Activated effector memory CD4-positive, alpha-beta T cell treated with anti-CD3 and anti-CD28 coated beads, Interleukin-2, amount 50 U/mL, for 16 hours (primary cell): ENCODE measurements at regions not wholly inside any gene's neighbourhood (a gene's known extent, or its start where the extent isn't known, plus 50 kb on each side); places are given as distances from the start of the nearest gene placed in this dataset.
"Not testable (repeated sequence)": the region's sequence is repeated elsewhere in the genome, so short reads cannot be mapped to it uniquely, and the experiment has no call there.

Source experiments
- DNase-seq: peaks from one replicate; pipeline ENCODE4 v3.0.0-alpha.2; 2020

- no peak for DNase-seq
Measured at GRCh38 chr7:85392326-85392725, 205.5 kb upstream of the SEMA3D start.

GRCh38 chr7:85386460-85386859, 199.6 kb upstream of the SEMA3D start:
- DNase-seq, result no peak

- DNase-seq, result no peak
Measured at GRCh38 chr7:85384392-85384791, 197.5 kb upstream of the SEMA3D start.

GRCh38 chr7:85381212-85381611, 194.4 kb upstream of the SEMA3D start:
- no peak for DNase-seq

- DNase-seq, result no peak
Measured at GRCh38 chr7:85376589-85376988, 189.7 kb upstream of the SEMA3D start.

GRCh38 chr7:85356916-85357315, 170.1 kb upstream of the SEMA3D start:
- no peak for DNase-seq

- no peak for DNase-seq
Measured at GRCh38 chr7:85343484-85343883, 156.6 kb upstream of the SEMA3D start.

GRCh38 chr7:85342781-85343180, 155.9 kb upstream of the SEMA3D start:
- DNase-seq, result no peak

- DNase-seq, result no peak
Measured at GRCh38 chr7:85341973-85342372, 155.1 kb upstream of the SEMA3D start.

- no peak for DNase-seq
Measured at GRCh38 chr7:85341121-85341520, 154.3 kb upstream of the SEMA3D start.

GRCh38 chr7:85336086-85336485, 149.2 kb upstream of the SEMA3D start:
- no peak for DNase-seq

GRCh38 chr7:85335113-85335512, 148.3 kb upstream of the SEMA3D start:
- not testable (repeated sequence) for DNase-seq

GRCh38 chr7:85328456-85328998, 141.7 kb upstream of the SEMA3D start:
- DNase-seq, result no peak

- DNase-seq, result no peak
Measured at GRCh38 chr7:85324145-85324799, 137.4 kb upstream of the SEMA3D start.

GRCh38 chr7:85322252-85322651, 135.4 kb upstream of the SEMA3D start:
- DNase-seq, result no peak

GRCh38 chr7:85320699-85321476, 134.0 kb upstream of the SEMA3D start:
- no peak for DNase-seq

GRCh38 chr7:85316489-85316888, 129.6 kb upstream of the SEMA3D start:
- DNase-seq, result no peak

GRCh38 chr7:85310301-85310700, 123.4 kb upstream of the SEMA3D start:
- DNase-seq, result no peak

- DNase-seq, result no peak
Measured at GRCh38 chr7:85306115-85306514, 119.3 kb upstream of the SEMA3D start.

GRCh38 chr7:85294176-85294575, 107.3 kb upstream of the SEMA3D start:
- DNase-seq, result no peak

- DNase-seq, result no peak
Measured at GRCh38 chr7:85292908-85293576, 106.2 kb upstream of the SEMA3D start.

- DNase-seq, result no peak
Measured at GRCh38 chr7:85290269-85290668, 103.4 kb upstream of the SEMA3D start.

GRCh38 chr7:85289279-85289678, 102.4 kb upstream of the SEMA3D start:
- DNase-seq, result no peak
